ENCODE measurements at regions not wholly inside any gene's neighbourhood (a gene's known extent, or its start where the extent isn't known, plus 50 kb on each side); places are given as distances from the start of the nearest gene placed in this dataset.

- Histone ChIP-seq H3K4me3 (ENCODE audit: insufficient read depth, low read depth, low read length) (no peak overlapping the region), H3K27me3 (ENCODE audit: control insufficient read depth, insufficient read depth, low read length, poor library complexity, severe bottlenecking) (no peaks in the 10 kb centered on the region), H3K9me3 (ENCODE audit: control insufficient read depth, low read length) (no peaks in the 10 kb centered on the region), H3K4me1 (ENCODE audit: control insufficient read depth, insufficient read depth, low read length) (no peaks in the 10 kb centered on the region), H3K27ac (ENCODE audit: insufficient read depth, low read depth, low read length, poor library complexity, severe bottlenecking) (no peak overlapping the region), H3K36me3 (ENCODE audit: control insufficient read depth, insufficient read depth, low read length) (no peaks in the 10 kb centered on the region)
- WGBS, 2 experiments: 90 to 95% methylated on average over 3 of the region's 3 CpGs
These were observed 310.5 kb upstream of the IRX5 start for GRCh38 chr16:54620197-54620596.

DNA sequence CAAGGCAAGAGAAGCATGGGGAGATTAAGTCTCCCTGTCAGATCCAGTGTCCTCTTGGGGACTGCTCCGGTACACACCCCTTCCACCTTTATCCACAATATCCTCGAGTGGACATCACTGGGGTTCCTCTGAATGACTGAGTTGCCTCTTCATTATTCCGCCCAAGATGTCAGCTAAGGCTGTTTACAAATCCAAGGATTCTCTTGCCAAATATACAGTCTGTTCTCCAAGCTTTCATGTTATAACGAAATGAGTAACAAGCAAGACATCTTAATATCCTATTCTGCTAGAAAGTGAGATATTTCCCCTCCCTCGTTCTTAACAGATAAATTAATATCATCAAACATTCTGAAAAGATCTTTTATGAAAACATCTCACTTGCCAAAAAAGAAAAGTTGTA, 314.1 kb upstream of the IRX5 start:
- H3K36me3 ChIP-seq (ENCODE audit: control insufficient read depth, insufficient read depth, low read length): no peaks in the 10 kb centered on the region
- no peak overlapping the region for H3K27ac ChIP-seq (ENCODE audit: insufficient read depth, low read depth, low read length, poor library complexity, severe bottlenecking)
- H3K4me1 ChIP-seq (ENCODE audit: control insufficient read depth, insufficient read depth, low read length): no peaks in the 10 kb centered on the region
- H3K4me3 ChIP-seq (ENCODE audit: insufficient read depth, low read depth, low read length): no peak overlapping the region
- H3K27me3 ChIP-seq (ENCODE audit: control insufficient read depth, insufficient read depth, low read length, poor library complexity, severe bottlenecking): no peaks in the 10 kb centered on the region
- no peaks in the 10 kb centered on the region for H3K9me3 ChIP-seq (ENCODE audit: control insufficient read depth, low read length)
- 94 to 96% methylated on average over 4 to 5 of the region's 5 CpGs for WGBS, 2 experiments

DNA sequence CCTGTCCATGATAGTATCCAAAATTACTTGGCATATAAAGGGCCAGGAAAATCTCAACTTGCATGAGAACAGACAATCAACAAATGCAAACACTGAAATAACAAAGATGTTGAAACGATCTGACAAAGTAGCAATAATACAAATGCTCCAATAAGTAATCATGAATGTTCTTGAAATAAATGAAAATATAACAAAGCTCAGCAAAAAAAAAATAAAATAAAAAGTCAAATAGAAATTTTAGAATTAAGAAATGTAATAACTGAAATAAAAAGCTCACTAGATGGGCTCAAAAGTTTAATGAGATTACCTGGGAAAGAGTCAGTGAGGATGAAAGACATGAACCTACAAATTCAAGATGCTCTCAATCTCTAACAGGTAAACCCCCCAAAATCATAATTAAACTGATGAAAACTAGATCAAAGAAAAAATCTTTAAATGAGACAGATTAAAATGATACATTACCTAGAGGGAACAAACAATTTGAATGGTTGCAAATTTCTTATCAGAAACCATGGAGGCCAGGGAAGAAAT, 319.0 kb upstream of the IRX3 start:
- Histone ChIP-seq H3K27ac (ENCODE audit: insufficient read depth, low read depth, low read length, poor library complexity, severe bottlenecking) (no peak overlapping the region), H3K27me3 (ENCODE audit: control insufficient read depth, insufficient read depth, low read length, poor library complexity, severe bottlenecking) (no peaks in the 10 kb centered on the region), H3K4me1 (ENCODE audit: control insufficient read depth, insufficient read depth, low read length) (no peaks in the 10 kb centered on the region), H3K36me3 (ENCODE audit: control insufficient read depth, insufficient read depth, low read length) (no peaks in the 10 kb centered on the region), H3K9me3 (ENCODE audit: control insufficient read depth, low read length) (peaks cover 3% of the 10 kb centered on the region), H3K4me3 (ENCODE audit: insufficient read depth, low read depth, low read length) (no peak overlapping the region)
- WGBS, 2 experiments: no CpG with 5 or more reads among the region's 1 CpG

GRCh38 chr16:54602666-54603065, 316.1 kb upstream of the IRX3 start:
- no peaks in the 10 kb centered on the region for H3K27me3 ChIP-seq (ENCODE audit: control insufficient read depth, insufficient read depth, low read length, poor library complexity, severe bottlenecking)
- no peaks in the 10 kb centered on the region for H3K4me1 ChIP-seq (ENCODE audit: control insufficient read depth, insufficient read depth, low read length)
- WGBS, 2 experiments: 90 to 94% methylated on average over 6 of the region's 6 CpGs
- no peaks in the 10 kb centered on the region for H3K36me3 ChIP-seq (ENCODE audit: control insufficient read depth, insufficient read depth, low read length)
- H3K27ac ChIP-seq (ENCODE audit: insufficient read depth, low read depth, low read length, poor library complexity, severe bottlenecking): no peak overlapping the region
- H3K9me3 ChIP-seq (ENCODE audit: control insufficient read depth, low read length): peaks cover 3% of the 10 kb centered on the region
- H3K4me3 ChIP-seq (ENCODE audit: insufficient read depth, low read depth, low read length): no peak overlapping the region

DNA sequence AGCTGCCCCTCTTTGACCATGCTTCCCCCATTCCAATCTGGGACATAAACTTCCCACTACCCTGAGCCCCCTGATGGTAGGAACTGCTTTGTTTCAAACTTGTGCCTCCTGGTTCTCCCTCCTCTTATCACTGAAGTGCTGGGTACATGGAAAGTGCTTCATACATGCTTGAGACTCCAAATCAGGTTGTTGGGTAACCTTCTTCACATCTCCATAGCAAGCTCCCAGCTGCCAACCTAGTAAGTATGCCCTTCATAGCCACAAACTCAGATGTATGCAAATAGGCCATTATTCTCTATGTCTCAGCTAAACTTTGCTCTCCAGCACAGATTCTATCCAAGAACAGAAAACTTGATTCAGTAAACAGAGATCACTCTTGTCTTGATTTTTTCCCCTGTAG, 310.6 kb upstream of the IRX3 start:
- no peaks in the 10 kb centered on the region for H3K27me3 ChIP-seq (ENCODE audit: control insufficient read depth, insufficient read depth, low read length, poor library complexity, severe bottlenecking)
- H3K4me3 ChIP-seq (ENCODE audit: insufficient read depth, low read depth, low read length): no peak overlapping the region
- H3K27ac ChIP-seq (ENCODE audit: insufficient read depth, low read depth, low read length, poor library complexity, severe bottlenecking): no peak overlapping the region
- no peaks in the 10 kb centered on the region for H3K36me3 ChIP-seq (ENCODE audit: control insufficient read depth, insufficient read depth, low read length)
- peaks cover 19% of the 10 kb centered on the region for H3K4me1 ChIP-seq (ENCODE audit: control insufficient read depth, insufficient read depth, low read length)
- H3K9me3 ChIP-seq (ENCODE audit: control insufficient read depth, low read length): no peaks in the 10 kb centered on the region

GRCh38 chr16:54595621-54596020, 309.0 kb upstream of the IRX3 start:
- Histone ChIP-seq H3K27me3 (ENCODE audit: control insufficient read depth, insufficient read depth, low read length, poor library complexity, severe bottlenecking) (no peaks in the 10 kb centered on the region), H3K4me3 (ENCODE audit: insufficient read depth, low read depth, low read length) (no peak overlapping the region), H3K36me3 (ENCODE audit: control insufficient read depth, insufficient read depth, low read length) (no peaks in the 10 kb centered on the region), H3K27ac (ENCODE audit: insufficient read depth, low read depth, low read length, poor library complexity, severe bottlenecking) (no peak overlapping the region), H3K9me3 (ENCODE audit: control insufficient read depth, low read length) (no peaks in the 10 kb centered on the region), H3K4me1 (ENCODE audit: control insufficient read depth, insufficient read depth, low read length) (peaks cover 35% of the 10 kb centered on the region)
- whole genome bisulfite sequencing, 2 experiments: 47 to 48% methylated on average over 2 of the region's 2 CpGs

- Histone ChIP-seq H3K27ac (ENCODE audit: insufficient read depth, low read depth, low read length, poor library complexity, severe bottlenecking) (no peak overlapping the region), H3K9me3 (ENCODE audit: control insufficient read depth, low read length) (no peaks in the 10 kb centered on the region), H3K36me3 (ENCODE audit: control insufficient read depth, insufficient read depth, low read length) (no peaks in the 10 kb centered on the region), H3K4me1 (ENCODE audit: control insufficient read depth, insufficient read depth, low read length) (peaks cover 40% of the 10 kb centered on the region), H3K4me3 (ENCODE audit: insufficient read depth, low read depth, low read length) (no peak overlapping the region), H3K27me3 (ENCODE audit: control insufficient read depth, insufficient read depth, low read length, poor library complexity, severe bottlenecking) (no peaks in the 10 kb centered on the region)
- 43 to 62% methylated on average over 19 to 20 of the region's 26 CpGs for WGBS, 2 experiments
These were observed 308.2 kb upstream of the IRX3 start for GRCh38 chr16:54594601-54595391.

DNA sequence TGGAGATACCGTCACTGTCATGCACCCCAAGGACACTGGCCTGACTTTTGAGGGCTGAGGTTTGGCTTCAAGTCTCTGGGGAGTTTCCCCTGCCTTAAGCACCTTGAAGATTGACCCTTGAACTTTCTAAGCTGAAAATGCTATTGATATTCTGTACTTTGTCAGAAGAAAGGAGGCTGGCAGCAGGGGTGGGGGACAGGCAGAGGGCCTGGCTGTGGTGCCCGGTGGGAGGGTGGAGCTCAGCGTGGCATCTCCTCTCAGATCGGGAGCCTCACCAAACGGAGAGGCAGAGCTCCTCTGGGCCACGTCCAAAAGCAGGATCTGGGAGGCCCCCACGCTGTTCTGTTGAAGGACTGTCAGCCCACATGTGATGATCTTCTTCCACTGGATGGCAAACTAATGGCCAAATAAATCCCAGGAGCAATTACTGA, 305.2 kb upstream of the IRX3 start:
- Histone ChIP-seq H3K9me3 (ENCODE audit: control insufficient read depth, low read length) (no peaks in the 10 kb centered on the region), H3K4me1 (ENCODE audit: control insufficient read depth, insufficient read depth, low read length) (peaks cover 40% of the 10 kb centered on the region), H3K27ac (ENCODE audit: insufficient read depth, low read depth, low read length, poor library complexity, severe bottlenecking) (no peak overlapping the region), H3K36me3 (ENCODE audit: control insufficient read depth, insufficient read depth, low read length) (no peaks in the 10 kb centered on the region), H3K4me3 (ENCODE audit: insufficient read depth, low read depth, low read length) (no peak overlapping the region), H3K27me3 (ENCODE audit: control insufficient read depth, insufficient read depth, low read length, poor library complexity, severe bottlenecking) (no peaks in the 10 kb centered on the region)
- 1 to 3% methylated on average over 7 of the region's 7 CpGs for WGBS, 2 experiments

DNA sequence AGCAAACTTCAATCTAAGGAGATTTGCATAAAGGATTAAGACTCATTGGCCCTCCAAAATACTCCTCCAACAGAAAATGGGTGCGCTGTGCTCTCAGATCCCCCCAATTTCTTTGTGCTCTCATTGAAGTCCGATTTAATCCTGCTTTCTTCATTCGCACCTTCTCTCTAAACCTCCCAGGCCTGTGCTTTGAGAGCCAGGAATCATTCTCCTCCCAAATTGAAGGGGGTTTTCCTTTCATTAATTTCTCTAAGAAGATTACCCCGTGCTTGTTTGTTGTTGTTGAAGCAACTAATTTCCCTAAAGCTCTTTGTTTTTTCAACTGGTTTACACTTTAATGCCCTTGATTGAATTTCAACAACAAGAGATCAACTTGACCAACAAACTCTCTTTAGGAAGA, 304.2 kb upstream of the IRX3 start:
- Histone ChIP-seq H3K36me3 (ENCODE audit: control insufficient read depth, insufficient read depth, low read length) (no peaks in the 10 kb centered on the region), H3K27me3 (ENCODE audit: control insufficient read depth, insufficient read depth, low read length, poor library complexity, severe bottlenecking) (no peaks in the 10 kb centered on the region), H3K4me1 (ENCODE audit: control insufficient read depth, insufficient read depth, low read length) (peaks cover 48% of the 10 kb centered on the region), H3K27ac (ENCODE audit: insufficient read depth, low read depth, low read length, poor library complexity, severe bottlenecking) (no peak overlapping the region), H3K4me3 (ENCODE audit: insufficient read depth, low read depth, low read length) (no peak overlapping the region), H3K9me3 (ENCODE audit: control insufficient read depth, low read length) (no peaks in the 10 kb centered on the region)
- 17% methylated on average over 4 of the region's 4 CpGs for whole genome bisulfite sequencing, 2 experiments

- 85 to 89% methylated on average over 5 of the region's 5 CpGs for WGBS, 2 experiments
- Histone ChIP-seq H3K36me3 (ENCODE audit: control insufficient read depth, insufficient read depth, low read length) (no peaks in the 10 kb centered on the region), H3K4me1 (ENCODE audit: control insufficient read depth, insufficient read depth, low read length) (peaks cover 47% of the 10 kb centered on the region), H3K9me3 (ENCODE audit: control insufficient read depth, low read length) (no peaks in the 10 kb centered on the region), H3K4me3 (ENCODE audit: insufficient read depth, low read depth, low read length) (no peak overlapping the region), H3K27me3 (ENCODE audit: control insufficient read depth, insufficient read depth, low read length, poor library complexity, severe bottlenecking) (no peaks in the 10 kb centered on the region), H3K27ac (ENCODE audit: insufficient read depth, low read depth, low read length, poor library complexity, severe bottlenecking) (no peak overlapping the region)
These were observed 302.7 kb upstream of the IRX3 start for GRCh38 chr16:54589326-54589725.

Data from ectodermal cell (in vitro differentiated cells).